Transverse colon (tissue), 4 donors: ENCODE measurements at regions not wholly inside any gene's neighbourhood (a gene's known extent, or its start where the extent isn't known, plus 50 kb on each side); places are given as distances from the start of the nearest gene placed in this dataset.
"Not testable (repeated sequence)": the region's sequence is repeated elsewhere in the genome, so short reads cannot be mapped to it uniquely, and the experiment has no call there.

ENCODE experiments used
- DNase-seq: peaks from one replicate; pipeline ENCODE4 v3.0.0-alpha.2; 2019
- H3K27ac ChIP-seq, 4 donors: fragments of 200-600 bp; sonication (generic); 2 replicates each; pipeline ENCODE4 v1.5.1; 2016 to 2018; ENCODE audit warnings: inconsistent platforms in 4 of 4
- H3K27me3 ChIP-seq: fragments of 200-600 bp; sonication (generic); 2 replicates; pipeline ENCODE4 v1.5.1; 2017; ENCODE audit warnings: inconsistent platforms
- H3K36me3 ChIP-seq, 4 donors: fragments of 200-600 bp; sonication (generic); 2 replicates each; pipeline ENCODE4 v1.5.1; 2017 to 2019; ENCODE audit warnings: inconsistent platforms in 4 of 4
- H3K4me1 ChIP-seq, 4 donors: fragments of 200-600 bp; sonication (generic); 2 replicates each; pipeline ENCODE4 v1.5.1; 2017 to 2020; ENCODE audit warnings: inconsistent platforms in 4 of 4
- H3K4me3 ChIP-seq, 4 donors: fragments of 200-600 bp; sonication (generic); 1 replicate in 1 of 4; 2 replicates in 3 of 4; pipeline versions ENCODE4 v1.5.1 to v1.6.1; 2017 to 2019; ENCODE audit warnings: inconsistent platforms in 4 of 4
- H3K9me3 ChIP-seq, 2 donors: fragments of 200-600 bp; sonication (generic); 2 replicates each; pipeline ENCODE4 v1.5.1; 2017 to 2019; ENCODE audit warnings: inconsistent platforms in 2 of 2
- EP300 ChIP-seq: sonication (generic); formaldehyde crosslinking; IDR thresholded peaks from one replicate; pipeline ENCODE4 v1.6.1; 2017; ENCODE audit warnings: antibody characterized with exemption, low read depth
- POLR2A ChIP-seq: fragments of 450-650 bp; IDR thresholded peaks from one replicate; pipeline ENCODE4 v1.6.1; 2016; ENCODE audit warnings: antibody characterized with exemption, mild to moderate bottlenecking, moderate library complexity
- POLR2AphosphoS5 ChIP-seq, 3 donors: sonication (generic); formaldehyde crosslinking; IDR thresholded peaks; one replicate each; pipeline ENCODE4 v1.6.1; 2016; ENCODE audit warnings: antibody characterized with exemption in 3 of 3
- WGBS, 2 donors: methylation state at CpG; one replicate each; pipeline ENCODE4 v1.1.5; 2018; ENCODE audit warnings: low coverage in 1 of 2; 5-methylcytosine and 5-hydroxymethylcytosine counted together
- in situ Hi-C, 4 donors: fragments of 200-750 bp; cut with MboI; loops; one replicate each; pipeline versions ENCODE4 v1.15.0 to v1.15.1; 2017; ENCODE audit warnings: low sequenced_read_pairs in 3 of 4, low pct_ligation_motif_present in 1 of 4, low pct_unique_long_range_greater_than_20kb in 1 of 4
- intact Hi-C: fragments of 100-400 bp; cut with DNase I; formaldehyde crosslinking; loops from one replicate; pipeline ENCODE4 v1.15.1; 2023; ENCODE audit warnings: low total_unique reads
- TF ChIP-seq, protein P1 (sequence below), 5 experiments: fragments of 200-600 bp in 3 of 5; fragments of 450-650 bp in 2 of 5; sonication (generic) in 3 of 5; IDR thresholded peaks; 1 replicate in 2 of 5; 2 replicates in 3 of 5; pipeline ENCODE4 v1.5.1; 2016 to 2017; ENCODE audit warnings: antibody characterized with exemption in 5 of 5, inconsistent platforms in 3 of 5, mild to moderate bottlenecking in 2 of 5, moderate library complexity in 1 of 5

DNA sequence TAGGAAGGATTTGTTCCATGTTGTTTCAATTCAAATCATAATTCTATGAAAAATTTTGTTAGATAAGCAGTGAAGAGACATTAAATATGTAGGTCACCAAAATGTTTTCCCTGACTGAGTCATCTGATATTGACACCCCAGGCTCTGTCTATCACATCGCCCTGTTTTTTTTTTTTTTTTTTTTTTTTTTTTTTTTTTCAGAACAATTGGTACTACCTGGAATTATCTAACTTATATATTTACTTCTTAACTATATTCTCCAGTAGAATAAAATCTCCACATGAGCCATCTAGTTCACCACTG is 97.8 kb upstream of the KRAS start:
- H3K4me3 ChIP-seq, result no peak overlapping the region
- H3K27ac ChIP-seq, result no peak overlapping the region
- TF ChIP-seq, protein P1, sequence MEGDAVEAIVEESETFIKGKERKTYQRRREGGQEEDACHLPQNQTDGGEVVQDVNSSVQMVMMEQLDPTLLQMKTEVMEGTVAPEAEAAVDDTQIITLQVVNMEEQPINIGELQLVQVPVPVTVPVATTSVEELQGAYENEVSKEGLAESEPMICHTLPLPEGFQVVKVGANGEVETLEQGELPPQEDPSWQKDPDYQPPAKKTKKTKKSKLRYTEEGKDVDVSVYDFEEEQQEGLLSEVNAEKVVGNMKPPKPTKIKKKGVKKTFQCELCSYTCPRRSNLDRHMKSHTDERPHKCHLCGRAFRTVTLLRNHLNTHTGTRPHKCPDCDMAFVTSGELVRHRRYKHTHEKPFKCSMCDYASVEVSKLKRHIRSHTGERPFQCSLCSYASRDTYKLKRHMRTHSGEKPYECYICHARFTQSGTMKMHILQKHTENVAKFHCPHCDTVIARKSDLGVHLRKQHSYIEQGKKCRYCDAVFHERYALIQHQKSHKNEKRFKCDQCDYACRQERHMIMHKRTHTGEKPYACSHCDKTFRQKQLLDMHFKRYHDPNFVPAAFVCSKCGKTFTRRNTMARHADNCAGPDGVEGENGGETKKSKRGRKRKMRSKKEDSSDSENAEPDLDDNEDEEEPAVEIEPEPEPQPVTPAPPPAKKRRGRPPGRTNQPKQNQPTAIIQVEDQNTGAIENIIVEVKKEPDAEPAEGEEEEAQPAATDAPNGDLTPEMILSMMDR (IDR thresholded peaks at IDR 0.05), result no peak
- TF ChIP-seq EP300 (no peak), POLR2A (no peak), POLR2AphosphoS5 (IDR thresholded peaks at IDR 0.05) (no peak)
- H3K36me3 ChIP-seq, result no peaks in the 10 kb centered on the region
- H3K4me1 ChIP-seq, result no peaks in the 10 kb centered on the region
- no peaks in the 10 kb centered on the region for H3K27me3 ChIP-seq
- H3K9me3 ChIP-seq, result no peaks in the 10 kb centered on the region
- no peak for DNase-seq
- WGBS, 2 donors, result 77 to 89% methylated on average over 1 of the region's 1 CpG
- in situ Hi-C loops, result no loop called here
- intact Hi-C loops, result no loop called here

DNA sequence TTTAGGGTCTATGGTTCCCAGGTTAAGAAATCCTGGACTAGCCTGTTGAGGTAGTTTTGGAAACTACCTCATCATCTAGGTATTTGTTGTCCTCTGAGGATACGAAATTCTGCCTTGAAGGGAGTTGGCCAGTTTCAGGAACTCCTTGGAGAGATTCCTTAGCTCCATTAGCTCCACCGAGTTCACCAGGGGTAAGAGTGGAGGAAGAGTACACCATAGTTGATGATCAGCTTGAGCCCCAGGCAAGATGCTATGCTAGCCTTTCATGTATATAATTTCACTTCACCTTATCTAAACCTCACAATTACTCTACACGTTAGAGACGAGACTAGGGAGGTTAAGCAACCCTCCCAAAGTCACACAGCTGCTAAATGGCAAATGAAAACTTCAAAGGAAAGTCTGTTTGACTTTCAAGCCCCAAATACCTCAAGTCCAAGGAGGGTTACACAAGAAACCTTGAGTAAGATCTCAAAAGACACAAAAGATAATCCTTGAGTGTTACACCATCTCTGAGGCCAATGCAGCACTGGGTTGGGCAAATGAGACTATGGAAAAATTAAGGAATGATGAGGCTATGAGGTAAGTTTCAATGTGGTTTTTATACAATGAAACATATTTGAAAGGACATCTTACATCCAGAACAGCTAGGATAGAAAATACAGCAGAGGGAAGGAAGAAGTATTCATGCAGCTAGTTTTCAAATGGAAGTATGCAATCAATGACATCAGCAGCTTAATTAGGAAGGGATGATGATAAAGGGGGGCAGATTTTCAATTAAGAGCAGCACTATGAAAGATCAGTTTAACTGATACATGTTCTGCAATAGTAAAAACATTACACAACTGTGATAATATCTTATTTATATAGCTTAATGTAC is 97.2 kb upstream of the KRAS start:
- TF ChIP-seq, protein P1 (IDR thresholded peaks at IDR 0.05), result no peak
- TF ChIP-seq EP300 (no peak), POLR2A (no peak), POLR2AphosphoS5 (IDR thresholded peaks at IDR 0.05) (no peak)
- no peaks in the 10 kb centered on the region for H3K9me3 ChIP-seq
- H3K27me3 ChIP-seq, result no peaks in the 10 kb centered on the region
- 33 to 54% methylated on average over 3 of the region's 4 CpGs for WGBS, 2 donors
- H3K27ac ChIP-seq, result no peak overlapping the region
- in situ Hi-C loops (no loop called here), intact Hi-C loops (no loop called here)
- no peaks in the 10 kb centered on the region for H3K4me1 ChIP-seq
- no peaks in the 10 kb centered on the region for H3K36me3 ChIP-seq
- H3K4me3 ChIP-seq, result no peak overlapping the region
- DNase-seq, result no peak

DNA sequence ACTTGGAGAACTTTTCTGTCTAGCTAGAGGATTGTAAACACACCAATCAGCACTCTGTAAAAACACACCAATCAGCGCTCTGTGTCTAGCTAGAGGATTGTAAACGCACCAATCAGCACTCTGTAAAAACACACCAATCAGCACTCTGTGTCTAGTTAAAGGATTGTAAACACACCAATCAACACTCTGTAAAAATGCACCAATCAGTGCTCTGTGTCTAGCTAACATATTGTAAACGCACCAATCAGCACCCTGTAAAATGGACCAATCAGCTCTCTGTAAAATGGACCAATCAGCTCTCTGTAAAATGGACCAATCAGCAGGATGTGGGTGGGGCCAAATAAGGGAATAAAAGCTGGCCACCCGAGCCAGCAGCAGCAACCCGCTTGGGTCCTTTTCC is 91.1 kb upstream of the KRAS start:
- H3K4me1 ChIP-seq, H3K27me3 ChIP-seq, H3K27ac ChIP-seq, H3K36me3 ChIP-seq, H3K4me3 ChIP-seq, H3K9me3 ChIP-seq, in situ Hi-C loops, intact Hi-C loops, DNase-seq: not testable (repeated sequence)
- 68% methylated on average over 5 of the region's 5 CpGs; no CpG with 5 or more reads in 1 of the 2 donors for WGBS, 2 donors

DNA sequence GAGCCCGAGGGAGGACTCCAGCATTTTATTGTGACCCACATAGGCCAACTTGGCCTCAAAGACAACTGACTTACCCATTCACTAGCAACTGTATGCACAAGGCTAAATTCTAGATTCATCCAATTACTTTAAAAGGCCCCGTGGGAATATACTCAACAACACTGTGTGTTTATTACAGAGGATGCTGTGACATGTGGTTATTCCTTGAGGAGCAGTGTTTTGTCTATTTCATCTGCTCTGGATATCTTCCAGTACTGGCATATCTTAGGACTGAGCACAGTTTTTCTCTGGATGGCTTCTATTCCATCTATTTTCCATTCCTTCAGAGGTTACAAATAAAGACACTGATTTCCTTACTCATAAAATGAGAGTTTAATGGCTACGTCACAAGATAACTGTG is 87.2 kb upstream of the KRAS start:
- H3K27ac ChIP-seq, result no peak overlapping the region
- TF ChIP-seq, protein P1 (IDR thresholded peaks at IDR 0.05), result no peak
- TF ChIP-seq POLR2A, result no peak
- no peak for TF ChIP-seq POLR2AphosphoS5 (IDR thresholded peaks at IDR 0.05)
- TF ChIP-seq EP300, result no peak
- H3K4me1 ChIP-seq, result peaks cover 0 to 9% (median 3%) of the 10 kb centered on the region in 4 donors
- H3K4me3 ChIP-seq, result no peak overlapping the region
- no peak for DNase-seq
- no peaks in the 10 kb centered on the region for H3K27me3 ChIP-seq
- 77 to 85% methylated on average over 2 to 3 of the region's 3 CpGs for WGBS, 2 donors
- H3K9me3 ChIP-seq, result no peaks in the 10 kb centered on the region
- intact Hi-C loops, result no loop called here
- in situ Hi-C loops, result no loop called here
- no peaks in the 10 kb centered on the region for H3K36me3 ChIP-seq

DNA sequence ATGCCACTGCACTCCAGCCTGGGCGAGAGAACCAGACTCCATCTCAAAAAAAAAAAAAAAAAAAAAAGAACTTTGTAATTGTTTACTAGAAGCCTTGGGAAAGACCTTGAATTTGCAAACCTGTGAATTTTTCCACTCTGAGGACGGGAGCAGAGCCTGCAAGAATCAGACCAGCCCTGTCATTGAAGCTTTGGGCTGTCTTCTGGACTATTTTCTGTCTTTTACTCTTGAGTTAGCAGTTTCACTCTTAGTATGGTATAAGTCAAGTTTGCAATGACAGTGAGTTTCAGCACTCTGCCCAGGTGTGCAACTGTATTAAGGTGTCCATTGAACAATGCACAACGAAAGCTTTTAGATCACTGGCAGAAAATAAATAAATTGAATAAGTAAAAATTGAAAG is 81.4 kb upstream of the KRAS start:
- intact Hi-C loops, result no loop called here
- Histone ChIP-seq H3K36me3 (no peaks in the 10 kb centered on the region), H3K27me3 (no peaks in the 10 kb centered on the region), H3K4me1 (peaks cover 0 to 9% (median 3%) of the 10 kb centered on the region in 4 donors), H3K4me3 (no peak overlapping the region), H3K27ac (no peak overlapping the region), H3K9me3 (no peaks in the 10 kb centered on the region)
- in situ Hi-C loops, result no loop called here
- TF ChIP-seq POLR2A (no peak), POLR2AphosphoS5 (IDR thresholded peaks at IDR 0.05) (no peak), EP300 (no peak)
- TF ChIP-seq, protein P1 (IDR thresholded peaks at IDR 0.05), result no peak
- no peak for DNase-seq
- WGBS, 2 donors, result 78 to 84% methylated on average over 3 of the region's 3 CpGs
